DOHH2 (cell line): ENCODE measurements at regions not wholly inside any gene's neighbourhood (a gene's known extent, or its start where the extent isn't known, plus 50 kb on each side); places are given as distances from the start of the nearest gene placed in this dataset.

Source experiments
- H3F3A ChIP-seq: fragments of 200-600 bp; sonication (generic), shearing (Covaris generic); 2 replicates; pipeline ENCODE4 v1.6.0; 2016; ENCODE audit warnings: antibody characterized with exemption, mild to moderate bottlenecking; ENCODE audit not compliant: control insufficient read depth, insufficient read depth
- H3K27ac ChIP-seq: fragments of 200-600 bp; sonication (generic); 2 replicates; pipeline ENCODE4 v1.5.1; 2014; ENCODE audit warnings: low read depth, mild to moderate bottlenecking, low read length, moderate library complexity
- H3K27me3 ChIP-seq: fragments of 200-600 bp; sonication (generic); 2 replicates; pipeline ENCODE4 v1.6.1; 2014; ENCODE audit warnings: mild to moderate bottlenecking, low read length, mixed read lengths; ENCODE audit not compliant: control insufficient read depth
- H3K36me3 ChIP-seq: fragments of 200-600 bp; sonication (generic); 2 replicates; pipeline ENCODE4 v1.6.1; 2014; ENCODE audit warnings: mild to moderate bottlenecking, low read length, moderate library complexity, mixed read lengths; ENCODE audit not compliant: control insufficient read depth
- H3K4me1 ChIP-seq: fragments of 200-600 bp; sonication (generic); 2 replicates; pipeline ENCODE4 v1.6.1; 2014; ENCODE audit warnings: mild to moderate bottlenecking, low read length, mixed read lengths; ENCODE audit not compliant: control insufficient read depth
- H3K4me2 ChIP-seq: fragments of 200-600 bp; sonication (generic); 2 replicates; pipeline ENCODE4 v1.6.0; 2014; ENCODE audit warnings: mild to moderate bottlenecking, low read length, moderate library complexity
- H3K4me3 ChIP-seq: fragments of 200-600 bp; sonication (generic); 2 replicates; pipeline ENCODE4 v1.5.1; 2014; ENCODE audit warnings: mild to moderate bottlenecking, low read length, mixed read lengths
- H3K79me2 ChIP-seq: fragments of 200-600 bp; sonication (generic); 2 replicates; pipeline ENCODE4 v1.6.1; 2014; ENCODE audit warnings: mild to moderate bottlenecking, low read length, mixed read lengths; ENCODE audit not compliant: control insufficient read depth
- H3K9me2 ChIP-seq: fragments of 200-600 bp; sonication (generic); replicated peaks from 2 replicates; pipeline ENCODE4 v1.6.1; 2014; ENCODE audit warnings: mild to moderate bottlenecking, low read length, mixed read lengths; ENCODE audit not compliant: control insufficient read depth
- H3K9me3 ChIP-seq: fragments of 200-600 bp; sonication (generic); 2 replicates; pipeline ENCODE4 v1.6.1; 2014; ENCODE audit warnings: antibody characterized with exemption, low read length, mixed read lengths; ENCODE audit not compliant: control insufficient read depth, insufficient read depth
- H4K20me1 ChIP-seq: fragments of 200-600 bp; sonication (generic); 2 replicates; pipeline ENCODE4 v1.6.0; 2014; ENCODE audit warnings: low read depth, mild to moderate bottlenecking, antibody characterized with exemption, low read length, moderate library complexity; ENCODE audit not compliant: control insufficient read depth, insufficient read depth
- CTCF ChIP-seq: fragments of 200-600 bp; sonication (generic); IDR thresholded peaks from one replicate; pipeline ENCODE4 v1.5.1; 2014; ENCODE audit warnings: antibody characterized with exemption, mild to moderate bottlenecking, low read depth, low read length; ENCODE audit not compliant: poor library complexity, severe bottlenecking
- EZH2phosphoT487 ChIP-seq: fragments of 200-600 bp; sonication (generic); IDR thresholded peaks from 2 replicates; pipeline ENCODE4 v1.6.1; 2017; ENCODE audit warnings: borderline replicate concordance, mild to moderate bottlenecking, antibody characterized with exemption, low read length, moderate library complexity, mixed read lengths

DNA sequence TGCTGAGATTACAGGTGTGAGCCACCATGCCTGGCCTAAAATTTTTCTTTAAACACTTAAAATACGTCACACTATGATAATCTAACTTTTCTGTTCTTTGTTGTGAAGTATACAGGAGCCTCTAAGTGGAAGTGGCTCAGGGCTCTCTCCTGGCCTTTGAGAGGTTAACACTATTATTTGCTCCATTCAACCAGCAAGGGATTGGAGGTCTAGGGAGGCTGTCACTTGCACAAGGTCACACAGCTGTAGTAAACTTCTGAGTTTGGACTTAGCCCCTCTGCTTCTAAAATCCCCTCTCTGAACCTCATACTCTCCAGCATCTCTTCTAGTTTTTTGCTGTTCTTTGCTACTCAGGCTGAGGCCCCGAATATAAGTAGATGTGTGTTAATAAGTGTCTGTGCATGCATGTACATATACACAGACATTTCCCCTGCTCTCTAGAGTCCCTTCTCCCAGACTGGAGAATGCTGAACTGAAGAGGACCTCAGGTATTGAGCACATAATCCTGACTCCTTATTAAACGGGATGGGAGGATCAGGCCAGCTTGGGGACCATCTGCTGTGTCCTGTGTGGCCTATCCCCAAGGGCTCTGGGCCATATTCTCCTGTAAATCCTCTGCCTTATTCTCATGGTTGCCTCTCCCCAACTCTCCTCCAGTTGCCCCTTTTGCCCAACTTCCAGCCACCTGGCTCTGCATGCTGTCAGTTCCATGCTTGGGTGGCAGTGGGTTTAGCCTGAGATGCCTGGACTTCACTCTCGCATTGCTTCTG lies 87.0 kb upstream of the SPRY4 start:
- no peak for TF ChIP-seq CTCF
- TF ChIP-seq EZH2phosphoT487: no peak

GRCh38 chr5:142411103-142411502 lies 86.3 kb upstream of the SPRY4 start:
- TF ChIP-seq CTCF: no peak
- TF ChIP-seq EZH2phosphoT487: no peak
- Histone ChIP-seq H3K9me3 (no peaks in the 10 kb centered on the region), H3K36me3 (no peaks in the 10 kb centered on the region), H3K27me3 (peaks cover 8% of the 10 kb centered on the region; the same call in 1 of the 2 replicates), H3K4me3 (no peak overlapping the region), H3F3A (no peaks in the 10 kb centered on the region), H3K27ac (no peak overlapping the region), H4K20me1 (no peaks in the 10 kb centered on the region), H3K4me1 (no peaks in the 10 kb centered on the region), H3K9me2 (no peaks in the 10 kb centered on the region), H3K4me2 (no peak overlapping the region), H3K79me2 (no peaks in the 10 kb centered on the region)

More for the DNA sequence above, 87.0 kb upstream of the SPRY4 start:
- no peak overlapping the region for H3K4me3 ChIP-seq
- H3K27ac ChIP-seq: no peak overlapping the region
- H3K9me2 ChIP-seq: no peaks in the 10 kb centered on the region
- H3K4me1 ChIP-seq: no peaks in the 10 kb centered on the region
- H4K20me1 ChIP-seq: no peaks in the 10 kb centered on the region
- H3K9me3 ChIP-seq: no peaks in the 10 kb centered on the region
- H3F3A ChIP-seq: no peaks in the 10 kb centered on the region
- H3K4me2 ChIP-seq: no peak overlapping the region
- H3K27me3 ChIP-seq: peaks cover 8% of the 10 kb centered on the region; the same call in 1 of the 2 replicates
- no peaks in the 10 kb centered on the region for H3K36me3 ChIP-seq
- H3K79me2 ChIP-seq: no peaks in the 10 kb centered on the region

GRCh38 chr5:142408981-142409481 lies 84.2 kb upstream of the SPRY4 start:
- TF ChIP-seq EZH2phosphoT487 (no peak), CTCF (no peak)
- H3K9me3 ChIP-seq: no peaks in the 10 kb centered on the region
- no peaks in the 10 kb centered on the region for H3K79me2 ChIP-seq
- no peaks in the 10 kb centered on the region for H3K4me1 ChIP-seq
- H4K20me1 ChIP-seq: no peaks in the 10 kb centered on the region
- H3K27me3 ChIP-seq: peaks cover 20% of the 10 kb centered on the region
- H3K9me2 ChIP-seq: no peaks in the 10 kb centered on the region
- H3F3A ChIP-seq: no peaks in the 10 kb centered on the region
- no peak overlapping the region for H3K4me3 ChIP-seq
- H3K27ac ChIP-seq: no peak overlapping the region
- no peak overlapping the region for H3K4me2 ChIP-seq
- no peaks in the 10 kb centered on the region for H3K36me3 ChIP-seq
